ENCODE measurements at regions not wholly inside any gene's neighbourhood (a gene's known extent, or its start where the extent isn't known, plus 50 kb on each side); places are given as distances from the start of the nearest gene placed in this dataset.

GRCh38 chr1:78370356-78370755 lies 120.4 kb upstream of the PTGFR start:
- no peak overlapping the region for H3K27ac ChIP-seq (ENCODE audit: insufficient read depth in 1 of 2, low read depth in 1 of 2, low read length in 2 of 2, poor library complexity in 1 of 2, severe bottlenecking in 2 of 2)
- H3K9me3 ChIP-seq (ENCODE audit: control extremely low read depth in 1 of 5, control insufficient read depth in 4 of 5, insufficient read depth in 2 of 5, low read depth in 1 of 5, low read length in 4 of 5), result no peaks in the 10 kb centered on the region
- no CpG with 5 or more reads among the region's 2 CpGs for WGBS (ENCODE audit: insufficient coverage)
- POLR2A ChIA-PET, result no interaction called here
- no peaks in the 10 kb centered on the region for H3K36me3 ChIP-seq (ENCODE audit: control insufficient read depth in 4 of 4, insufficient read depth in 4 of 4, low read length in 3 of 4)
- no peaks in the 10 kb centered on the region for H3K4me1 ChIP-seq (ENCODE audit: control extremely low read depth in 1 of 4, control insufficient read depth in 4 of 4, insufficient read depth in 4 of 4, low read length in 3 of 4)
- H3K4me3 ChIP-seq (ENCODE audit: control insufficient read depth in 1 of 7, extremely low read depth in 1 of 7, insufficient read depth in 4 of 7, low read depth in 2 of 7, low read length in 6 of 7), result no peak overlapping the region
- DNase-seq, result peak in 2 of 3 donors; percentile 9 to 56
- H3K27me3 ChIP-seq (replicated peaks in 2 of 5; ENCODE audit: control insufficient read depth in 4 of 5, insufficient read depth in 5 of 5, low read length in 4 of 5), result no peaks in the 10 kb centered on the region
- CTCF ChIA-PET, result interaction anchor here (0.6 kb wide), 2 partner anchors 20 to 719 kb away, joined by 3 to 5 read pairs; no protein-coding TSS in a partner anchor

GRCh38 chr1:78370779-78371482 lies 119.8 kb upstream of the PTGFR start:
- H3K27ac ChIP-seq (ENCODE audit: insufficient read depth in 1 of 2, low read depth in 1 of 2, low read length in 2 of 2, poor library complexity in 1 of 2, severe bottlenecking in 2 of 2), result no peak overlapping the region
- no peaks in the 10 kb centered on the region for H3K9me3 ChIP-seq (ENCODE audit: control extremely low read depth in 1 of 5, control insufficient read depth in 4 of 5, insufficient read depth in 2 of 5, low read depth in 1 of 5, low read length in 4 of 5)
- POLR2A ChIA-PET, result no interaction called here
- H3K27me3 ChIP-seq (replicated peaks in 2 of 5; ENCODE audit: control insufficient read depth in 4 of 5, insufficient read depth in 5 of 5, low read length in 4 of 5), result no peaks in the 10 kb centered on the region
- WGBS (ENCODE audit: insufficient coverage), result 91% methylated on average over 1 of the region's 2 CpGs
- no peak overlapping the region for H3K4me3 ChIP-seq (ENCODE audit: control insufficient read depth in 1 of 7, extremely low read depth in 1 of 7, insufficient read depth in 4 of 7, low read depth in 2 of 7, low read length in 6 of 7)
- no peaks in the 10 kb centered on the region for H3K4me1 ChIP-seq (ENCODE audit: control extremely low read depth in 1 of 4, control insufficient read depth in 4 of 4, insufficient read depth in 4 of 4, low read length in 3 of 4)
- no peaks in the 10 kb centered on the region for H3K36me3 ChIP-seq (ENCODE audit: control insufficient read depth in 4 of 4, insufficient read depth in 4 of 4, low read length in 3 of 4)
- peak in 2 of 3 donors; percentile 18 to 62 for DNase-seq
- CTCF ChIA-PET, result interaction anchor here (0.6 kb wide), 2 partner anchors 19 to 718 kb away, joined by 3 to 5 read pairs; no protein-coding TSS in a partner anchor

GRCh38 chr1:78373676-78374075 lies 117.1 kb upstream of the PTGFR start:
- Histone ChIP-seq H3K36me3 (ENCODE audit: control insufficient read depth in 4 of 4, insufficient read depth in 4 of 4, low read length in 3 of 4) (no peaks in the 10 kb centered on the region), H3K4me1 (ENCODE audit: control extremely low read depth in 1 of 4, control insufficient read depth in 4 of 4, insufficient read depth in 4 of 4, low read length in 3 of 4) (no peaks in the 10 kb centered on the region), H3K9me3 (ENCODE audit: control extremely low read depth in 1 of 5, control insufficient read depth in 4 of 5, insufficient read depth in 2 of 5, low read depth in 1 of 5, low read length in 4 of 5) (no peaks in the 10 kb centered on the region), H3K27me3 (replicated peaks in 2 of 5; ENCODE audit: control insufficient read depth in 4 of 5, insufficient read depth in 5 of 5, low read length in 4 of 5) (no peaks in the 10 kb centered on the region), H3K4me3 (ENCODE audit: control insufficient read depth in 1 of 7, extremely low read depth in 1 of 7, insufficient read depth in 4 of 7, low read depth in 2 of 7, low read length in 6 of 7) (no peak overlapping the region), H3K27ac (ENCODE audit: insufficient read depth in 1 of 2, low read depth in 1 of 2, low read length in 2 of 2, poor library complexity in 1 of 2, severe bottlenecking in 2 of 2) (no peak overlapping the region)
- DNase-seq, result no peak
- WGBS (ENCODE audit: insufficient coverage), result no CpG with 5 or more reads among the region's 1 CpG
- POLR2A ChIA-PET, result interaction anchor here (0.7 kb wide), 1 partner anchor 11 kb away, joined by 3 read pairs; no protein-coding TSS in a partner anchor
- CTCF ChIA-PET, result interaction anchor here (0.6 kb wide), 1 partner anchor 1147 kb away, joined by 3 read pairs; no protein-coding TSS in a partner anchor

GRCh38 chr1:78375996-78376395 lies 114.8 kb upstream of the PTGFR start:
- no peak overlapping the region for H3K4me3 ChIP-seq (ENCODE audit: control insufficient read depth in 1 of 7, extremely low read depth in 1 of 7, insufficient read depth in 4 of 7, low read depth in 2 of 7, low read length in 6 of 7)
- CTCF ChIA-PET, result no interaction called here
- no peak for DNase-seq
- POLR2A ChIA-PET, result no interaction called here
- 100% methylated on average over 2 of the region's 3 CpGs for WGBS (ENCODE audit: insufficient coverage)
- no peaks in the 10 kb centered on the region for H3K36me3 ChIP-seq (ENCODE audit: control insufficient read depth in 4 of 4, insufficient read depth in 4 of 4, low read length in 3 of 4)
- H3K27ac ChIP-seq (ENCODE audit: insufficient read depth in 1 of 2, low read depth in 1 of 2, low read length in 2 of 2, poor library complexity in 1 of 2, severe bottlenecking in 2 of 2), result no peak overlapping the region
- no peaks in the 10 kb centered on the region for H3K4me1 ChIP-seq (ENCODE audit: control extremely low read depth in 1 of 4, control insufficient read depth in 4 of 4, insufficient read depth in 4 of 4, low read length in 3 of 4)
- H3K27me3 ChIP-seq (replicated peaks in 2 of 5; ENCODE audit: control insufficient read depth in 4 of 5, insufficient read depth in 5 of 5, low read length in 4 of 5), result no peaks in the 10 kb centered on the region
- H3K9me3 ChIP-seq (ENCODE audit: control extremely low read depth in 1 of 5, control insufficient read depth in 4 of 5, insufficient read depth in 2 of 5, low read depth in 1 of 5, low read length in 4 of 5), result no peaks in the 10 kb centered on the region

GRCh38 chr1:78377356-78377928 lies 113.3 kb upstream of the PTGFR start:
- H3K4me3 ChIP-seq (ENCODE audit: control insufficient read depth in 1 of 7, extremely low read depth in 1 of 7, insufficient read depth in 4 of 7, low read depth in 2 of 7, low read length in 6 of 7), result no peak overlapping the region
- H3K9me3 ChIP-seq (ENCODE audit: control extremely low read depth in 1 of 5, control insufficient read depth in 4 of 5, insufficient read depth in 2 of 5, low read depth in 1 of 5, low read length in 4 of 5), result no peaks in the 10 kb centered on the region
- ChIA-PET POLR2A (no interaction called here), CTCF (no interaction called here)
- H3K36me3 ChIP-seq (ENCODE audit: control insufficient read depth in 4 of 4, insufficient read depth in 4 of 4, low read length in 3 of 4), result no peaks in the 10 kb centered on the region
- no peaks in the 10 kb centered on the region for H3K4me1 ChIP-seq (ENCODE audit: control extremely low read depth in 1 of 4, control insufficient read depth in 4 of 4, insufficient read depth in 4 of 4, low read length in 3 of 4)
- no peak for DNase-seq
- H3K27ac ChIP-seq (ENCODE audit: insufficient read depth in 1 of 2, low read depth in 1 of 2, low read length in 2 of 2, poor library complexity in 1 of 2, severe bottlenecking in 2 of 2), result no peak overlapping the region
- H3K27me3 ChIP-seq (replicated peaks in 2 of 5; ENCODE audit: control insufficient read depth in 4 of 5, insufficient read depth in 5 of 5, low read length in 4 of 5), result no peaks in the 10 kb centered on the region

- H3K4me1 ChIP-seq (ENCODE audit: control extremely low read depth in 1 of 4, control insufficient read depth in 4 of 4, insufficient read depth in 4 of 4, low read length in 3 of 4), result no peaks in the 10 kb centered on the region
- no peak overlapping the region for H3K27ac ChIP-seq (ENCODE audit: insufficient read depth in 1 of 2, low read depth in 1 of 2, low read length in 2 of 2, poor library complexity in 1 of 2, severe bottlenecking in 2 of 2)
- H3K27me3 ChIP-seq (replicated peaks in 2 of 5; ENCODE audit: control insufficient read depth in 4 of 5, insufficient read depth in 5 of 5, low read length in 4 of 5), result no peaks in the 10 kb centered on the region
- ChIA-PET POLR2A (no interaction called here), CTCF (no interaction called here)
- no peaks in the 10 kb centered on the region for H3K9me3 ChIP-seq (ENCODE audit: control extremely low read depth in 1 of 5, control insufficient read depth in 4 of 5, insufficient read depth in 2 of 5, low read depth in 1 of 5, low read length in 4 of 5)
- no peak overlapping the region for H3K4me3 ChIP-seq (ENCODE audit: control insufficient read depth in 1 of 7, extremely low read depth in 1 of 7, insufficient read depth in 4 of 7, low read depth in 2 of 7, low read length in 6 of 7)
- no CpG with 5 or more reads among the region's 1 CpG for WGBS (ENCODE audit: insufficient coverage)
- H3K36me3 ChIP-seq (ENCODE audit: control insufficient read depth in 4 of 4, insufficient read depth in 4 of 4, low read length in 3 of 4), result no peaks in the 10 kb centered on the region
- no peak for DNase-seq
Measured at GRCh38 chr1:78383923-78384322, 106.9 kb upstream of the PTGFR start.

- ChIA-PET CTCF (no interaction called here), POLR2A (no interaction called here)
- Histone ChIP-seq H3K27ac (ENCODE audit: insufficient read depth in 1 of 2, low read depth in 1 of 2, low read length in 2 of 2, poor library complexity in 1 of 2, severe bottlenecking in 2 of 2) (no peak overlapping the region), H3K4me1 (ENCODE audit: control extremely low read depth in 1 of 4, control insufficient read depth in 4 of 4, insufficient read depth in 4 of 4, low read length in 3 of 4) (no peaks in the 10 kb centered on the region), H3K36me3 (ENCODE audit: control insufficient read depth in 4 of 4, insufficient read depth in 4 of 4, low read length in 3 of 4) (no peaks in the 10 kb centered on the region), H3K4me3 (ENCODE audit: control insufficient read depth in 1 of 7, extremely low read depth in 1 of 7, insufficient read depth in 4 of 7, low read depth in 2 of 7, low read length in 6 of 7) (no peak overlapping the region), H3K27me3 (replicated peaks in 2 of 5; ENCODE audit: control insufficient read depth in 4 of 5, insufficient read depth in 5 of 5, low read length in 4 of 5) (no peaks in the 10 kb centered on the region), H3K9me3 (ENCODE audit: control extremely low read depth in 1 of 5, control insufficient read depth in 4 of 5, insufficient read depth in 2 of 5, low read depth in 1 of 5, low read length in 4 of 5) (no peaks in the 10 kb centered on the region)
- WGBS (ENCODE audit: insufficient coverage), result 100% methylated on average over 1 of the region's 1 CpG
- DNase-seq, result no peak
Measured at GRCh38 chr1:78385744-78386462, 104.9 kb upstream of the PTGFR start.
